Neural cell (in vitro differentiated cells): ENCODE measurements at regions not wholly inside any gene's neighbourhood (a gene's known extent, or its start where the extent isn't known, plus 50 kb on each side); places are given as distances from the start of the nearest gene placed in this dataset.

Experiments
- CTCF ChIP-seq: fragments of 450-650 bp; IDR thresholded peaks from 2 replicates; pipeline ENCODE4 v1.5.1; 2014; ENCODE audit warnings: antibody characterized with exemption, mild to moderate bottlenecking, moderate library complexity; ENCODE audit not compliant: poor library complexity, severe bottlenecking
- EZH2 ChIP-seq: fragments of 200-600, 300-800 bp; shearing (Covaris generic), sonication (generic); IDR thresholded peaks from 2 replicates; pipeline ENCODE4 v1.6.1; 2014; ENCODE audit warnings: antibody characterized with exemption, low read length, borderline replicate concordance, mild to moderate bottlenecking; ENCODE audit not compliant: insufficient read depth, poor library complexity, severe bottlenecking
- MXI1 ChIP-seq: fragments of 450-650 bp; conservative IDR thresholded peaks from 2 replicates; pipeline ENCODE4 v1.6.1; 2014; ENCODE audit warnings: antibody characterized with exemption, mild to moderate bottlenecking; ENCODE audit not compliant: poor library complexity, severe bottlenecking
- REST ChIP-seq: IDR thresholded peaks from 2 replicates; pipeline ENCODE4 v1.6.1; 2012; ENCODE audit warnings: borderline replicate concordance

GRCh38 chr11:79960461-79960860 is 519.6 kb upstream of the TENM4 start:
- TF ChIP-seq REST (no peak), MXI1 (no peak), CTCF (no peak), EZH2 (no peak)
